Caco-2 (cell line): ENCODE measurements at regions not wholly inside any gene's neighbourhood (a gene's known extent, or its start where the extent isn't known, plus 50 kb on each side); places are given as distances from the start of the nearest gene placed in this dataset.

Experiments
- BruUV-seq: library from RNA; stranded (reverse); fragments of 400-500 nt; replicated peaks from 2 replicates; lab custom pipeline; 2021; lab: Mats Ljungman, UMichigan
- CTCF ChIA-PET: fragments of 300-600 bp; sonication (Branson Sonifier 250); formaldehyde crosslinking; loops from one replicate; lab custom pipeline; 2022; ENCODE audit warnings: antibody characterized with exemption; lab: Charles Lee
- POLR2A ChIA-PET: fragments of 300-600 bp; sonication (Branson Sonifier 250); formaldehyde crosslinking; loops from one replicate; lab custom pipeline; 2022; ENCODE audit warnings: antibody characterized with exemption; lab: Charles Lee
- DNase-seq, 2 experiments: peaks; one replicate each; pipeline versions ENCODE4 v3.0.0 to v3.0.0-alpha.2; 2020 to 2022
- H3K27me3 ChIP-seq: replicated peaks from 2 replicates; pipeline ENCODE4 v1.6.0; 2011; ENCODE audit warnings: low read length; ENCODE audit not compliant: control insufficient read depth, insufficient read depth
- H3K36me3 ChIP-seq: 2 replicates; pipeline ENCODE4 v1.5.1; 2011; ENCODE audit warnings: low read length; ENCODE audit not compliant: control insufficient read depth, insufficient read depth
- H3K4me1 ChIP-seq: fragments of 250-450 bp; sonication (Bioruptor Pico); 2 replicates; pipeline ENCODE4 v1.5.1; 2020; ENCODE audit warnings: mild to moderate bottlenecking
- H3K4me3 ChIP-seq: 2 replicates; pipeline ENCODE4 v1.5.1; 2011; ENCODE audit warnings: low read depth, mild to moderate bottlenecking, control low read depth, low read length
- H3K9me3 ChIP-seq: fragments of 250-450 bp; sonication (Bioruptor Pico); 2 replicates; pipeline ENCODE4 v1.5.1; 2020; ENCODE audit warnings: mild to moderate bottlenecking, moderate library complexity
- H3K27ac Mint-ChIP-seq: one replicate; pipeline ENCODE4 v1.8.0; 2022; ENCODE audit warnings: mixed read lengths; ENCODE audit not compliant: unreplicated experiment
- H3K27me3 Mint-ChIP-seq: one replicate; pipeline ENCODE4 v1.8.0; 2022; ENCODE audit warnings: mixed read lengths; ENCODE audit not compliant: insufficient read depth, unreplicated experiment
- H3K36me3 Mint-ChIP-seq: one replicate; pipeline ENCODE4 v1.8.0; 2022; ENCODE audit warnings: mild to moderate bottlenecking, mixed read lengths; ENCODE audit not compliant: insufficient read depth, unreplicated experiment
- H3K4me1 Mint-ChIP-seq: one replicate; pipeline ENCODE4 v1.8.0; 2022; ENCODE audit warnings: low read depth, mixed read lengths; ENCODE audit not compliant: unreplicated experiment
- H3K4me3 Mint-ChIP-seq: one replicate; pipeline ENCODE4 v1.8.0; 2022; ENCODE audit warnings: mild to moderate bottlenecking, moderate library complexity, mixed read lengths; ENCODE audit not compliant: unreplicated experiment
- H3K9me3 Mint-ChIP-seq: one replicate; pipeline ENCODE4 v1.8.0; 2022; ENCODE audit warnings: mixed read lengths; ENCODE audit not compliant: unreplicated experiment
- CTCF ChIP-seq, 2 experiments: fragments of 200-600 bp in 1 of 2; IDR thresholded peaks; 1 replicate in 1 of 2; 2 replicates in 1 of 2; pipeline versions ENCODE4 v1.5.1 to v1.8.0; 2011 to 2022; ENCODE audit warnings: antibody characterized with exemption in 1 of 2, control low read depth in 1 of 2, inconsistent platforms in 1 of 2, low read depth in 1 of 2, low read length in 1 of 2, mild to moderate bottlenecking in 1 of 2, moderate library complexity in 1 of 2; ENCODE audit not compliant: insufficient read depth in 1 of 2, severe bottlenecking in 1 of 2, unreplicated experiment in 1 of 2
- intact Hi-C: fragments of 100-400 bp; cut with micrococcal nuclease; formaldehyde crosslinking; loops from one replicate; pipeline ENCODE4 v1.10.0; 2022; ENCODE audit not compliant: unreplicated experiment

GRCh38 chr4:17081179-17081578, 182.7 kb upstream of the LDB2 start:
- no peaks in the 10 kb centered on the region for H3K9me3 Mint-ChIP-seq
- H3K4me1 Mint-ChIP-seq: no peaks in the 10 kb centered on the region
- ChIA-PET CTCF (no interaction called here), POLR2A (no interaction called here)
- DNase-seq: no peak
- Histone ChIP-seq H3K27me3 (no peaks in the 10 kb centered on the region), H3K4me1 (no peaks in the 10 kb centered on the region), H3K9me3 (no peaks in the 10 kb centered on the region), H3K36me3 (no peaks in the 10 kb centered on the region), H3K4me3 (no peak overlapping the region)
- no peak for TF ChIP-seq CTCF (IDR thresholded peaks at IDR 0.05; ENCODE audit: insufficient read depth in 1 of 2, low read depth in 1 of 2, low read length in 1 of 2, severe bottlenecking in 1 of 2, unreplicated experiment in 1 of 2)
- intact Hi-C loops: no loop called here
- no peak overlapping the region for H3K27ac Mint-ChIP-seq
- peaks cover 2% of the 10 kb centered on the region for H3K27me3 Mint-ChIP-seq
- BruUV-seq: no TSS peak
- H3K4me3 Mint-ChIP-seq: no peak overlapping the region
- no peaks in the 10 kb centered on the region for H3K36me3 Mint-ChIP-seq

- BruUV-seq: no TSS peak
- CTCF ChIA-PET: no interaction called here
- DNase-seq: no peak
- H3K4me3 Mint-ChIP-seq: no peak overlapping the region
- Histone ChIP-seq H3K4me3 (no peak overlapping the region), H3K4me1 (no peaks in the 10 kb centered on the region), H3K36me3 (no peaks in the 10 kb centered on the region), H3K27me3 (no peaks in the 10 kb centered on the region), H3K9me3 (no peaks in the 10 kb centered on the region)
- no peaks in the 10 kb centered on the region for H3K4me1 Mint-ChIP-seq
- POLR2A ChIA-PET: no interaction called here
- no peaks in the 10 kb centered on the region for H3K9me3 Mint-ChIP-seq
- H3K27ac Mint-ChIP-seq: no peak overlapping the region
- intact Hi-C loops: no loop called here
- H3K27me3 Mint-ChIP-seq: peaks cover 6% of the 10 kb centered on the region
- no peak for TF ChIP-seq CTCF (IDR thresholded peaks at IDR 0.05; ENCODE audit: insufficient read depth in 1 of 2, low read depth in 1 of 2, low read length in 1 of 2, severe bottlenecking in 1 of 2, unreplicated experiment in 1 of 2)
- no peaks in the 10 kb centered on the region for H3K36me3 Mint-ChIP-seq
Observed at GRCh38 chr4:17077105-17077504, 178.7 kb upstream of the LDB2 start.

GRCh38 chr4:17072483-17072882, 174.0 kb upstream of the LDB2 start:
- CTCF ChIA-PET: no interaction called here

More at GRCh38 chr4:17072483-17072882, 174.0 kb upstream of the LDB2 start:
- H3K27me3 Mint-ChIP-seq: peaks cover 7% of the 10 kb centered on the region
- no peaks in the 10 kb centered on the region for H3K9me3 Mint-ChIP-seq
- TF ChIP-seq CTCF (IDR thresholded peaks at IDR 0.05; ENCODE audit: insufficient read depth in 1 of 2, low read depth in 1 of 2, low read length in 1 of 2, severe bottlenecking in 1 of 2, unreplicated experiment in 1 of 2): no peak
- H3K36me3 Mint-ChIP-seq: no peaks in the 10 kb centered on the region
- no TSS peak for BruUV-seq
- no peaks in the 10 kb centered on the region for H3K4me1 ChIP-seq
- no peak overlapping the region for H3K4me3 Mint-ChIP-seq
- no peak for DNase-seq
- H3K4me3 ChIP-seq: no peak overlapping the region
- no peaks in the 10 kb centered on the region for H3K4me1 Mint-ChIP-seq
- H3K27ac Mint-ChIP-seq: no peak overlapping the region
- H3K27me3 ChIP-seq: no peaks in the 10 kb centered on the region
- no peaks in the 10 kb centered on the region for H3K36me3 ChIP-seq
- no peaks in the 10 kb centered on the region for H3K9me3 ChIP-seq
- POLR2A ChIA-PET: no interaction called here
- intact Hi-C loops: no loop called here
